ENCODE measurements at regions not wholly inside any gene's neighbourhood (a gene's known extent, or its start where the extent isn't known, plus 50 kb on each side); places are given as distances from the start of the nearest gene placed in this dataset.

DNA sequence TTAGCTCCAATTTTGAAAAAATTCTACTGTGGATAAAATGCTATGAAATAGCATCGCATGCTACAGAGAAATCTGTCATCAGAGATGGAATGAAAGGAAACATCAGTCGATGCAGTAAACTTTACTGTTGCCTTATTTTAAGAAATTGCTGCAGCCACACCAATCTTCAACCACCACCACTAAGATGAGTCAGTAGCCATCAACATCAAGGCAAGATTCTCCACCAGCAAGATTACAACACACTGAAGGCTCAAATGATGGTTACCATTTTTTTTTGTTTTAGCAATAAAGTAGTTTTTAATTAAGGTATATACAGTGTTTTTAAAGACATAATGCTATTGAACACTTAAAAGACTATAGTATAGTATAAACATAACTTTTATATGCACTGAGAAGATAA is 95.6 kb upstream of the JUN start:
- ChIA-PET CTCF (no interaction called here), POLR2A (no interaction called here)
- Histone ChIP-seq H3K4me3 (ENCODE audit: low read depth in 2 of 2, low read length in 2 of 2) (no peak overlapping the region), H3K27me3 (ENCODE audit: control insufficient read depth, insufficient read depth, low read length) (no peaks in the 10 kb centered on the region), H3K9me3 (ENCODE audit: control insufficient read depth, insufficient read depth, low read depth, low read length) (peaks cover 2% of the 10 kb centered on the region; the same call in 1 of the 2 replicates), H3K36me3 (ENCODE audit: control insufficient read depth, insufficient read depth, low read length) (no peaks in the 10 kb centered on the region), H3K27ac (ENCODE audit: low read length) (no peak overlapping the region), H3K4me1 (ENCODE audit: control insufficient read depth, insufficient read depth, low read length) (peaks cover 37% of the 10 kb centered on the region)
- DNase-seq (ENCODE audit: low read depth, low spot score) (no peak), ATAC-seq (no peak)
- no TSS peak for BruUV-seq (replicated peaks)
- TF ChIP-seq POLR2AphosphoS5 (IDR thresholded peaks at IDR 0.05; ENCODE audit: low read depth, low read length): no peak
- intact Hi-C loops (cut with micrococcal nuclease; ENCODE audit: unreplicated experiment): no loop called here
- in situ Hi-C loops (cut with HindIII; ENCODE audit: low pct_unique_long_range_greater_than_20kb, low sequenced_read_pairs): no loop called here

DNA sequence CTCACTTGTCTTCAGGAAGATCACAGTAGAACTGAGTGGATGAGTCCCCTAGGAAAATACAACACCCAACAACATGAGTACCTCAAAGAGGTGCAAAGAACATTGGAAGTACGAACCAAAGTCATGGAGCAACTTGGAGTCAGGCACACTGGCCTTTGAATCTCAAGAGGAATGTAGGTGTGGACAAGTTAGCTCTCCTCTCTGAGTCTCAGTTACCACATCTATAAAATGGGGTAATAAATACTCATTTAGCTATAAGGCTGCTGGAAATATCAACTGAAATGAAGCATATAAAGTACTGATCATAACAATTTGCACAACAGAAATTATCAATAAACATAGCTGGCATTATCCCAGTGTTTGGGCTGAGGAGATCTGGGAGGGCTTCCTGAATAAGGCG is 96.7 kb upstream of the JUN start:
- in situ Hi-C loops (cut with HindIII; ENCODE audit: low pct_unique_long_range_greater_than_20kb, low sequenced_read_pairs): no loop called here
- POLR2A ChIA-PET: no interaction called here
- no TSS peak for BruUV-seq (replicated peaks)
- H3K4me3 ChIP-seq (ENCODE audit: low read depth in 2 of 2, low read length in 2 of 2): no peak overlapping the region
- CTCF ChIA-PET: interaction anchor here (1.2 kb wide), 1 partner anchor 23 kb away, joined by 3 read pairs; no protein-coding TSS in a partner anchor
- peaks cover 38% of the 10 kb centered on the region for H3K4me1 ChIP-seq (ENCODE audit: control insufficient read depth, insufficient read depth, low read length)
- no peaks in the 10 kb centered on the region for H3K36me3 ChIP-seq (ENCODE audit: control insufficient read depth, insufficient read depth, low read length)
- H3K27ac ChIP-seq (ENCODE audit: low read length): peak overlapping the region; percentile 53; the same call in 1 of the 2 replicates
- peaks cover 2% of the 10 kb centered on the region; the same call in 1 of the 2 replicates for H3K9me3 ChIP-seq (ENCODE audit: control insufficient read depth, insufficient read depth, low read depth, low read length)
- H3K27me3 ChIP-seq (ENCODE audit: control insufficient read depth, insufficient read depth, low read length): no peaks in the 10 kb centered on the region
- ATAC-seq (no peak), DNase-seq (ENCODE audit: low read depth, low spot score) (no peak)
- no peak for TF ChIP-seq POLR2AphosphoS5 (IDR thresholded peaks at IDR 0.05; ENCODE audit: low read depth, low read length)
- no peak for TF ChIP-seq SIN3A (IDR thresholded peaks at IDR 0.05; ENCODE audit: borderline replicate concordance, insufficient read depth, low read depth, low read length)
- TF ChIP-seq TCF7L2 (IDR thresholded peaks at IDR 0.05; ENCODE audit: low read depth, low read length): no peak
- TF ChIP-seq, protein P1, sequence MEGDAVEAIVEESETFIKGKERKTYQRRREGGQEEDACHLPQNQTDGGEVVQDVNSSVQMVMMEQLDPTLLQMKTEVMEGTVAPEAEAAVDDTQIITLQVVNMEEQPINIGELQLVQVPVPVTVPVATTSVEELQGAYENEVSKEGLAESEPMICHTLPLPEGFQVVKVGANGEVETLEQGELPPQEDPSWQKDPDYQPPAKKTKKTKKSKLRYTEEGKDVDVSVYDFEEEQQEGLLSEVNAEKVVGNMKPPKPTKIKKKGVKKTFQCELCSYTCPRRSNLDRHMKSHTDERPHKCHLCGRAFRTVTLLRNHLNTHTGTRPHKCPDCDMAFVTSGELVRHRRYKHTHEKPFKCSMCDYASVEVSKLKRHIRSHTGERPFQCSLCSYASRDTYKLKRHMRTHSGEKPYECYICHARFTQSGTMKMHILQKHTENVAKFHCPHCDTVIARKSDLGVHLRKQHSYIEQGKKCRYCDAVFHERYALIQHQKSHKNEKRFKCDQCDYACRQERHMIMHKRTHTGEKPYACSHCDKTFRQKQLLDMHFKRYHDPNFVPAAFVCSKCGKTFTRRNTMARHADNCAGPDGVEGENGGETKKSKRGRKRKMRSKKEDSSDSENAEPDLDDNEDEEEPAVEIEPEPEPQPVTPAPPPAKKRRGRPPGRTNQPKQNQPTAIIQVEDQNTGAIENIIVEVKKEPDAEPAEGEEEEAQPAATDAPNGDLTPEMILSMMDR (IDR thresholded peaks at IDR 0.05): no peak
- intact Hi-C loops (cut with micrococcal nuclease; ENCODE audit: unreplicated experiment): no loop called here

DNA sequence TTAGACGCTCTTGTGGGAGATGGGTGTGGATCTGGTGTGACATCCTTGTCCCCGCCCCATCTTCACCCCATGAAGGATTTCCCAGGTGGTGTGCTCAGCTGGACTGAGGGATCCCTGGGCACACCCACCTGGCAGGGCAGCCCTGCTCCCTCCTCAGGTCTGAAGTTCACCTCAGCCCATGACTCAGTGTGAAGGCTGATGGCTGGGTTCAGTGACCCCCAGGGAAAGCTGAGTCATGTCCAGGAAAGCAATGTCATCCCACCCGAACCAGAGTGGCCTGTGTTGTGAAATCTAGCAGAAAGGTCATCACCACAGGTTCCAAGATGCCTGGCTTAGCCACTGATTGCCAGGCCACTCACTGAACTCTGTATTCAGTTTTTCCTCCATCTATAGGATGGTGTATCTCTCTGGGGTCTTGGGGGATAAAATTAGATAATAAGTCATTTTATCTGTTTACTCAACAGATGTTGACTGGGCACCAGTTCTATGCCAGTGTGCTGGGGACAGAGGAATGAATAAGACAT is 97.7 kb upstream of the JUN start:
- in situ Hi-C loops (cut with HindIII; ENCODE audit: low pct_unique_long_range_greater_than_20kb, low sequenced_read_pairs): no loop called here
- CTCF ChIA-PET: no interaction called here

More for the DNA sequence above, 97.7 kb upstream of the JUN start:
- Histone ChIP-seq H3K27me3 (ENCODE audit: control insufficient read depth, insufficient read depth, low read length) (no peaks in the 10 kb centered on the region), H3K9me3 (ENCODE audit: control insufficient read depth, insufficient read depth, low read depth, low read length) (peaks cover 2% of the 10 kb centered on the region; the same call in 1 of the 2 replicates), H3K4me1 (ENCODE audit: control insufficient read depth, insufficient read depth, low read length) (peaks cover 44% of the 10 kb centered on the region), H3K36me3 (ENCODE audit: control insufficient read depth, insufficient read depth, low read length) (no peaks in the 10 kb centered on the region), H3K27ac (ENCODE audit: low read length) (peak overlapping the region; percentile 53; the same call in 1 of the 2 replicates), H3K4me3 (ENCODE audit: low read depth in 2 of 2, low read length in 2 of 2) (no peak overlapping the region)
- BruUV-seq (replicated peaks): no TSS peak
- intact Hi-C loops (cut with micrococcal nuclease; ENCODE audit: unreplicated experiment): no loop called here
- POLR2A ChIA-PET: no interaction called here
- no peak for DNase-seq (ENCODE audit: low read depth, low spot score)
- TF ChIP-seq SIN3A (IDR thresholded peaks at IDR 0.05; ENCODE audit: borderline replicate concordance, insufficient read depth, low read depth, low read length) (no peak), POLR2AphosphoS5 (IDR thresholded peaks at IDR 0.05; ENCODE audit: low read depth, low read length) (no peak), REST (IDR thresholded peaks at IDR 0.05; ENCODE audit: insufficient read depth in 1 of 2, low read depth in 2 of 2, low read length in 1 of 2) (no peak), TCF7L2 (IDR thresholded peaks at IDR 0.05; ENCODE audit: low read depth, low read length) (no peak)
- TF ChIP-seq, protein P1 (IDR thresholded peaks at IDR 0.05): no peak
- ATAC-seq: no peak
